ENCODE measurements at regions not wholly inside any gene's neighbourhood (a gene's known extent, or its start where the extent isn't known, plus 50 kb on each side); places are given as distances from the start of the nearest gene placed in this dataset.

DNA sequence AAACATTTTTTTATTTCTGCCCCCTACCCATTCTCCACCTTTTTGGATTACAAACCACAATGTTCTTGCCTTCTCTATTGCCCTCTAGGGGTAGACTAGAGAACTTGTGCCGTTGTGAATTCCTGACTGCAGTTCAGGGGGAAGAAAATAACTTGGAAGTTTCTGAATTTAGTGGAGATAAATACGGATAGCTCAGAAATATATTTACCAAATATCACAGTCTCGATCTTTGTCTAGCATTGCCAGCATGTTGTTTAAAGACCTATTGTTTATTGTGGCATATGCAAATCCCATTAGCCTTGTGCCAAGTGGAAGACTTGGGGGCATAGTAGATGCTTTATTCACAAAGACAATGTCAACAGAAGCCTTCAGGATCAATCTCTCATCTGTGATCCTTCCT lies 154.1 kb upstream of the MMS22L start:
- H3K4me1 ChIP-seq, result peaks cover 0 to 4% (median 2%) of the 10 kb centered on the region in 4 donors
- 19 to 46% methylated on average over 3 of the region's 3 CpGs for WGBS, 2 donors
- H3K4me3 ChIP-seq, result no peak overlapping the region
- no peak overlapping the region for H3K27ac ChIP-seq
- DNase-seq, result no peak
- no peaks in the 10 kb centered on the region for H3K9me3 ChIP-seq
- intact Hi-C loops (cut with DNase I), result no loop called here
- no peaks in the 10 kb centered on the region for H3K27me3 ChIP-seq
- TF ChIP-seq EP300 (IDR thresholded peaks at IDR 0.05) (no peak), POLR2AphosphoS5 (IDR thresholded peaks at IDR 0.05) (no peak), POLR2A (IDR thresholded peaks at IDR 0.05) (no peak), CTCF (IDR thresholded peaks at IDR 0.05) (peak in 2 of 4 experiments; percentile 17 to 34)
- H3K36me3 ChIP-seq, result no peaks in the 10 kb centered on the region

GRCh38 chr6:97438011-97438671 lies 155.1 kb upstream of the MMS22L start:
- Histone ChIP-seq H3K36me3 (no peaks in the 10 kb centered on the region), H3K4me3 (no peak overlapping the region), H3K27me3 (no peaks in the 10 kb centered on the region), H3K4me1 (peaks cover 0 to 4% (median 2%) of the 10 kb centered on the region in 4 donors), H3K9me3 (no peaks in the 10 kb centered on the region), H3K27ac (no peak overlapping the region)
- no peak for TF ChIP-seq CTCF (IDR thresholded peaks at IDR 0.05)
- TF ChIP-seq POLR2A (IDR thresholded peaks at IDR 0.05), result no peak
- no peak for TF ChIP-seq EP300 (IDR thresholded peaks at IDR 0.05)
- 66 to 82% methylated on average over 4 of the region's 4 CpGs for WGBS, 2 donors
- DNase-seq, result no peak
- intact Hi-C loops (cut with DNase I), result no loop called here

GRCh38 chr6:97440590-97441176 lies 157.7 kb upstream of the MMS22L start:
- H3K4me3 ChIP-seq, result no peak overlapping the region
- H3K27ac ChIP-seq, result no peak overlapping the region
- no peaks in the 10 kb centered on the region for H3K36me3 ChIP-seq
- DNase-seq, result no peak
- 20 to 33% methylated on average over 7 of the region's 7 CpGs for WGBS, 2 donors
- intact Hi-C loops (cut with DNase I), result no loop called here
- H3K27me3 ChIP-seq, result no peaks in the 10 kb centered on the region
- TF ChIP-seq CTCF (IDR thresholded peaks at IDR 0.05), result peak in 2 of 4 experiments; percentile 18 to 38
- TF ChIP-seq POLR2AphosphoS5 (IDR thresholded peaks at IDR 0.05), result no peak
- peaks cover 0 to 4% (median 2%) of the 10 kb centered on the region in 4 donors for H3K4me1 ChIP-seq
- H3K9me3 ChIP-seq, result no peaks in the 10 kb centered on the region

DNA sequence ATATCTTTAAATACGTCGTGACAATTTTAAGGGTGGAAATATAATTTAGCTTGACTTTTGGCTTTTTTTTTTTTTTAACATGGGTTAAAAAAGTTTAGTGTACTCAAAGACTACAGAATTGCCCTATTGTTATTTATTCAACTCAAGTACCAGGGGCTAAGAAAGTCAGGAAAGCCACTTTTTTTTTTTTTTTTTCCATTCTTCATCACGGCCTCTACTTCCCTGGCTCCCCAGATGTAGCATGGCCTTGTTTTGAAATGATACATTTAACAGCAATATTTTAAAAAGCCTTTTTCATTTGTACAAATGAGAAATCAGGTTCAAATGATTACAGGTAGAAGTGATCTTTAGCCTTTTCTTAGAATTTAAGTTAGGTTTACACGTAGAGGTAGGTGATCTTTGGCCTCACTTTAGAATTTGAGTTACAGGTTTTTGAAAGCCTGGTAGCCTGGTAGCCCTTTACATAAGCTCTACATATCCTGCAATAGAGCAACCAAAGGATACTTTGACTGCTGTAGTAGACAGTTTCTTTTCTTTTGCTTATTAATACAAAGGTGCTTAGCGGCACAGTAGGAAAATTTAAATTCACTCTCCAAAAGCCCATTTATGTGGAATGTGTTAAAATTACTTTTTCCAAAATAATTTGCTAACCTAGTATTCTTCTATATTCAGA lies 160.5 kb upstream of the MMS22L start:
- H3K27ac ChIP-seq, result no peak overlapping the region
- peaks cover 0 to 4% (median 2%) of the 10 kb centered on the region in 4 donors for H3K4me1 ChIP-seq
- 77 to 82% methylated on average over 5 of the region's 5 CpGs for WGBS, 2 donors
- H3K27me3 ChIP-seq, result no peaks in the 10 kb centered on the region
- intact Hi-C loops (cut with DNase I), result no loop called here
- H3K9me3 ChIP-seq, result no peaks in the 10 kb centered on the region
- H3K4me3 ChIP-seq, result no peak overlapping the region
- TF ChIP-seq POLR2AphosphoS5 (IDR thresholded peaks at IDR 0.05) (no peak), EP300 (IDR thresholded peaks at IDR 0.05) (no peak), CTCF (IDR thresholded peaks at IDR 0.05) (no peak), POLR2A (IDR thresholded peaks at IDR 0.05) (no peak)
- no peaks in the 10 kb centered on the region for H3K36me3 ChIP-seq
- no peak for DNase-seq

All from sigmoid colon (tissue), 6 donors.